ENCODE measurements at regions not wholly inside any gene's neighbourhood (a gene's known extent, or its start where the extent isn't known, plus 50 kb on each side); places are given as distances from the start of the nearest gene placed in this dataset.

GRCh38 chr7:95686109-95686508, 86.2 kb upstream of the DYNC1I1 start:
- H3K27ac ChIP-seq = no peak overlapping the region
- peak; percentile 63 for DNase-seq
- intact Hi-C loops (cut with DNase I; ENCODE audit: low total_unique reads) (loop anchor here (10.0 kb wide), 1 partner anchor 91 kb away; the partner anchor contains the start of gene PDK4), in situ Hi-C loops (cut with MboI; ENCODE audit: low pct_ligation_motif_present in 1 of 4, low pct_unique_long_range_greater_than_20kb in 1 of 4, low sequenced_read_pairs in 3 of 4) (loop anchor here in 3 of 4 donors (5.0 to 10.0 kb wide), 2 partner anchors 141 to 179 kb away; no protein-coding TSS in a partner anchor)
- H3K27me3 ChIP-seq = no peaks in the 10 kb centered on the region
- no peak for TF ChIP-seq POLR2AphosphoS5 (IDR thresholded peaks at IDR 0.05)
- peak; percentile 47 to 80 (median 54) for TF ChIP-seq CTCF (IDR thresholded peaks at IDR 0.05)
- no peak overlapping the region for H3K4me3 ChIP-seq
- no peaks in the 10 kb centered on the region for H3K9me3 ChIP-seq
- 8 to 16% methylated on average over 4 of the region's 4 CpGs for WGBS, 2 donors (ENCODE audit: low coverage in 1 of 2)
- H3K36me3 ChIP-seq = no peaks in the 10 kb centered on the region
- H3K4me1 ChIP-seq = peaks cover 0 to 14% (median 5%) of the 10 kb centered on the region in 4 donors

- intact Hi-C loops (cut with DNase I; ENCODE audit: low total_unique reads) (loop anchor here (2.0 to 10.0 kb wide), 2 partner anchors 90 to 140 kb away; partner anchors contain the start of gene PDK4), in situ Hi-C loops (cut with MboI; ENCODE audit: low pct_ligation_motif_present in 1 of 4, low pct_unique_long_range_greater_than_20kb in 1 of 4, low sequenced_read_pairs in 3 of 4) (loop anchor here in 2 of 4 donors (5.0 to 10.0 kb wide), 2 partner anchors 52 to 140 kb away; no protein-coding TSS in a partner anchor)
- Histone ChIP-seq H3K9me3 (no peaks in the 10 kb centered on the region), H3K36me3 (no peaks in the 10 kb centered on the region), H3K4me3 (no peak overlapping the region), H3K4me1 (peaks cover 0 to 10% (median 5%) of the 10 kb centered on the region in 4 donors), H3K27me3 (no peaks in the 10 kb centered on the region), H3K27ac (peak overlapping the region in 1 of 4 donors; percentile 42)
- TF ChIP-seq EP300 (IDR thresholded peaks at IDR 0.05; ENCODE audit: low read depth) (no peak), POLR2A (IDR thresholded peaks at IDR 0.05) (no peak), CTCF (IDR thresholded peaks at IDR 0.05) (no peak), POLR2AphosphoS5 (IDR thresholded peaks at IDR 0.05) (no peak)
- WGBS, 2 donors (ENCODE audit: low coverage in 1 of 2) = 81 to 88% methylated on average over 2 of the region's 2 CpGs
- no peak for DNase-seq
Observed at GRCh38 chr7:95684505-95684904, 87.8 kb upstream of the DYNC1I1 start.

GRCh38 chr7:95684037-95684436, 87.7 kb upstream of the PDK4 start:
- peak in 1 of 3 donors; percentile 61 for TF ChIP-seq POLR2AphosphoS5 (IDR thresholded peaks at IDR 0.05)
- TF ChIP-seq POLR2A (IDR thresholded peaks at IDR 0.05) = no peak
- peak; percentile 49 to 83 (median 63) for TF ChIP-seq CTCF (IDR thresholded peaks at IDR 0.05)
- intact Hi-C loops (cut with DNase I; ENCODE audit: low total_unique reads) (loop anchor here (2.0 to 10.0 kb wide), 2 partner anchors 89 to 139 kb away; partner anchors contain the start of gene PDK4), in situ Hi-C loops (cut with MboI; ENCODE audit: low pct_ligation_motif_present in 1 of 4, low pct_unique_long_range_greater_than_20kb in 1 of 4, low sequenced_read_pairs in 3 of 4) (loop anchor here in 2 of 4 donors (5.0 to 10.0 kb wide), 2 partner anchors 52 to 139 kb away; no protein-coding TSS in a partner anchor)
- no peak for DNase-seq
- peak overlapping the region in 2 of 4 donors; percentile 11 to 42 for H3K27ac ChIP-seq
- no peaks in the 10 kb centered on the region for H3K9me3 ChIP-seq
- 13 to 14% methylated on average over 2 of the region's 2 CpGs for WGBS, 2 donors (ENCODE audit: low coverage in 1 of 2)
- no peak overlapping the region for H3K4me3 ChIP-seq
- peaks cover 0 to 12% (median 5%) of the 10 kb centered on the region in 4 donors for H3K4me1 ChIP-seq
- H3K27me3 ChIP-seq = no peaks in the 10 kb centered on the region
- H3K36me3 ChIP-seq = no peaks in the 10 kb centered on the region

GRCh38 chr7:95682913-95683312, 86.6 kb upstream of the PDK4 start:
- Histone ChIP-seq H3K27me3 (no peaks in the 10 kb centered on the region), H3K36me3 (no peaks in the 10 kb centered on the region), H3K27ac (no peak overlapping the region), H3K9me3 (no peaks in the 10 kb centered on the region), H3K4me1 (peaks cover 0 to 12% (median 5%) of the 10 kb centered on the region in 4 donors), H3K4me3 (no peak overlapping the region)
- intact Hi-C loops (cut with DNase I; ENCODE audit: low total_unique reads) = loop anchor here (10.0 kb wide), 1 partner anchor 88 kb away; the partner anchor contains the start of gene PDK4
- DNase-seq = no peak
- TF ChIP-seq POLR2A (IDR thresholded peaks at IDR 0.05) (no peak), CTCF (IDR thresholded peaks at IDR 0.05) (no peak), EP300 (IDR thresholded peaks at IDR 0.05; ENCODE audit: low read depth) (no peak), POLR2AphosphoS5 (IDR thresholded peaks at IDR 0.05) (no peak)
- WGBS, 2 donors (ENCODE audit: low coverage in 1 of 2) = 38 to 58% methylated on average over 2 to 3 of the region's 3 CpGs
- in situ Hi-C loops (cut with MboI; ENCODE audit: low pct_ligation_motif_present in 1 of 4, low pct_unique_long_range_greater_than_20kb in 1 of 4, low sequenced_read_pairs in 3 of 4) = loop anchor here in 2 of 4 donors (5.0 to 10.0 kb wide), 2 partner anchors 51 to 138 kb away; no protein-coding TSS in a partner anchor
